ENCODE measurements at regions not wholly inside any gene's neighbourhood (a gene's known extent, or its start where the extent isn't known, plus 50 kb on each side); places are given as distances from the start of the nearest gene placed in this dataset.
"Not testable (repeated sequence)": the region's sequence is repeated elsewhere in the genome, so short reads cannot be mapped to it uniquely, and the experiment has no call there.

GRCh38 chr7:55706451-55707195 lies 134.3 kb upstream of the VOPP1 start:
- intact Hi-C loops (cut with DNase I); DNase-seq: not testable (repeated sequence)

GRCh38 chr7:55705728-55706450 lies 133.6 kb upstream of the VOPP1 start:
- DNase-seq; intact Hi-C loops (cut with DNase I): not testable (repeated sequence)

GRCh38 chr7:55702831-55703230 lies 130.5 kb upstream of the VOPP1 start:
- intact Hi-C loops (cut with DNase I): not testable (repeated sequence)

GRCh38 chr7:55699450-55699842 lies 127.1 kb upstream of the VOPP1 start:
- intact Hi-C loops (cut with DNase I); DNase-seq: not testable (repeated sequence)

More at GRCh38 chr7:55702831-55703230, 130.5 kb upstream of the VOPP1 start:
- not testable (repeated sequence) for DNase-seq

GRCh38 chr7:55698607-55699449 lies 126.5 kb upstream of the VOPP1 start:
- DNase-seq; intact Hi-C loops (cut with DNase I): not testable (repeated sequence)

- intact Hi-C loops (cut with DNase I); DNase-seq: not testable (repeated sequence)
Measured at GRCh38 chr7:55695893-55696701, 123.8 kb upstream of the VOPP1 start.

GRCh38 chr7:55694484-55694883 lies 122.2 kb upstream of the VOPP1 start:
- DNase-seq; intact Hi-C loops (cut with DNase I): not testable (repeated sequence)

GRCh38 chr7:55688684-55689681 lies 116.7 kb upstream of the VOPP1 start:
- intact Hi-C loops (cut with DNase I); DNase-seq: not testable (repeated sequence)

- DNase-seq; intact Hi-C loops (cut with DNase I): not testable (repeated sequence)
Measured at GRCh38 chr7:55688261-55688660, 116.0 kb upstream of the VOPP1 start.

- intact Hi-C loops (cut with DNase I); DNase-seq: not testable (repeated sequence)
Measured at GRCh38 chr7:55687252-55687651, 115.0 kb upstream of the VOPP1 start.

- intact Hi-C loops (cut with DNase I); DNase-seq: not testable (repeated sequence)
Measured at GRCh38 chr7:55686771-55687170, 114.5 kb upstream of the VOPP1 start.

GRCh38 chr7:55683501-55683900 lies 111.2 kb upstream of the VOPP1 start:
- intact Hi-C loops (cut with DNase I): not testable (repeated sequence)

GRCh38 chr7:55675589-55675988 lies 103.3 kb upstream of the VOPP1 start:
- DNase-seq; intact Hi-C loops (cut with DNase I): not testable (repeated sequence)

More at GRCh38 chr7:55683501-55683900, 111.2 kb upstream of the VOPP1 start:
- not testable (repeated sequence) for DNase-seq

- intact Hi-C loops (cut with DNase I); DNase-seq: not testable (repeated sequence)
Measured at GRCh38 chr7:55673525-55673924, 101.2 kb upstream of the VOPP1 start.

GRCh38 chr7:55672084-55672483 lies 99.8 kb upstream of the VOPP1 start:
- intact Hi-C loops (cut with DNase I); DNase-seq: not testable (repeated sequence)

- intact Hi-C loops (cut with DNase I): no loop called here
- DNase-seq: no peak
Measured at GRCh38 chr7:55657654-55658053, 85.4 kb upstream of the VOPP1 start.

GRCh38 chr7:55651057-55651456 lies 78.8 kb upstream of the VOPP1 start:
- no peak for DNase-seq
- intact Hi-C loops (cut with DNase I): no loop called here

All from head of caudate nucleus (tissue), 42 donors.